ENCODE measurements at regions not wholly inside any gene's neighbourhood (a gene's known extent, or its start where the extent isn't known, plus 50 kb on each side); places are given as distances from the start of the nearest gene placed in this dataset.

- TF ChIP-seq, protein P1, sequence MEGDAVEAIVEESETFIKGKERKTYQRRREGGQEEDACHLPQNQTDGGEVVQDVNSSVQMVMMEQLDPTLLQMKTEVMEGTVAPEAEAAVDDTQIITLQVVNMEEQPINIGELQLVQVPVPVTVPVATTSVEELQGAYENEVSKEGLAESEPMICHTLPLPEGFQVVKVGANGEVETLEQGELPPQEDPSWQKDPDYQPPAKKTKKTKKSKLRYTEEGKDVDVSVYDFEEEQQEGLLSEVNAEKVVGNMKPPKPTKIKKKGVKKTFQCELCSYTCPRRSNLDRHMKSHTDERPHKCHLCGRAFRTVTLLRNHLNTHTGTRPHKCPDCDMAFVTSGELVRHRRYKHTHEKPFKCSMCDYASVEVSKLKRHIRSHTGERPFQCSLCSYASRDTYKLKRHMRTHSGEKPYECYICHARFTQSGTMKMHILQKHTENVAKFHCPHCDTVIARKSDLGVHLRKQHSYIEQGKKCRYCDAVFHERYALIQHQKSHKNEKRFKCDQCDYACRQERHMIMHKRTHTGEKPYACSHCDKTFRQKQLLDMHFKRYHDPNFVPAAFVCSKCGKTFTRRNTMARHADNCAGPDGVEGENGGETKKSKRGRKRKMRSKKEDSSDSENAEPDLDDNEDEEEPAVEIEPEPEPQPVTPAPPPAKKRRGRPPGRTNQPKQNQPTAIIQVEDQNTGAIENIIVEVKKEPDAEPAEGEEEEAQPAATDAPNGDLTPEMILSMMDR (IDR thresholded peaks at IDR 0.05): no peak
- TF ChIP-seq POLR2A (IDR thresholded peaks at IDR 0.05) (no peak), EP300 (IDR thresholded peaks at IDR 0.05) (no peak)
- Histone ChIP-seq H3K4me3 (no peak overlapping the region), H3K36me3 (no peaks in the 10 kb centered on the region), H3K27ac (no peak overlapping the region), H3K4me1 (no peaks in the 10 kb centered on the region), H3K9me3 (no peaks in the 10 kb centered on the region), H3K27me3 (no peaks in the 10 kb centered on the region)
- 38 to 56% methylated on average over 9 of the region's 9 CpGs for whole genome bisulfite sequencing, 2 donors
- no peak for DNase-seq (ENCODE audit: low spot score in 2 of 2)
Observed at GRCh38 chr19:31223740-31224534, 125.3 kb downstream of the TSHZ3 start.

- TF ChIP-seq, protein P1 (IDR thresholded peaks at IDR 0.05): no peak
- TF ChIP-seq POLR2A (IDR thresholded peaks at IDR 0.05): no peak
- no peak for TF ChIP-seq EP300 (IDR thresholded peaks at IDR 0.05)
- H3K4me3 ChIP-seq: no peak overlapping the region
- no peaks in the 10 kb centered on the region for H3K27me3 ChIP-seq
- H3K9me3 ChIP-seq: no peaks in the 10 kb centered on the region
- H3K36me3 ChIP-seq: no peaks in the 10 kb centered on the region
- no peak overlapping the region for H3K27ac ChIP-seq
- WGBS, 2 donors: 69 to 74% methylated on average over 2 of the region's 2 CpGs
- no peaks in the 10 kb centered on the region for H3K4me1 ChIP-seq
- no peak for DNase-seq (ENCODE audit: low spot score in 2 of 2)
Observed at GRCh38 chr19:31220540-31220939, 128.7 kb downstream of the TSHZ3 start.

GRCh38 chr19:31214997-31215396, 134.2 kb downstream of the TSHZ3 start:
- no peak overlapping the region for H3K4me3 ChIP-seq
- no peaks in the 10 kb centered on the region for H3K9me3 ChIP-seq
- H3K27ac ChIP-seq: no peak overlapping the region
- no peaks in the 10 kb centered on the region for H3K4me1 ChIP-seq
- no peaks in the 10 kb centered on the region for H3K27me3 ChIP-seq
- DNase-seq (ENCODE audit: low spot score in 2 of 2): no peak
- TF ChIP-seq, protein P1 (IDR thresholded peaks at IDR 0.05): no peak
- TF ChIP-seq POLR2A (IDR thresholded peaks at IDR 0.05): no peak
- no peak for TF ChIP-seq EP300 (IDR thresholded peaks at IDR 0.05)
- 92 to 97% methylated on average over 2 of the region's 2 CpGs for WGBS, 2 donors
- no peaks in the 10 kb centered on the region for H3K36me3 ChIP-seq

DNA sequence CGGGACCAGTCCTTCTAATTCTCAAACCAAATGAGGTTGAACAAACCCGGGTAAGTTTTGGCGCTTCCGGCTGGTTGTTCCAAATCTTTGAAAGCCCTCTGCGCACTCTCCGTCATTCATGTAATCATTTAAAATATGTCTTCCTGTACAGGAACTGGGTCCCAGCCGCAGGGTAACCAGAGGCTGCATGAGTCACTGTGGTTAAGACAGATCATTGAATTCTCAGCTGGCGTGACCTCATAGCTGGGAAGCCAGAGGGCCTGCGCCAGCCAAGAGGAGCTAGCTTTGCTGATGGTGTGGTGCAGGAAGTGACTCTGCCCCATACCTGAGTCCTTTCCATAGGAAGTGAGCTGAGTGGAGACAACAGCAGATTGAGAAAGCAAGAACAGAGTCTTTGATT, 135.2 kb downstream of the TSHZ3 start:
- Histone ChIP-seq H3K36me3 (no peaks in the 10 kb centered on the region), H3K27me3 (no peaks in the 10 kb centered on the region), H3K4me1 (no peaks in the 10 kb centered on the region), H3K4me3 (no peak overlapping the region), H3K27ac (no peak overlapping the region), H3K9me3 (no peaks in the 10 kb centered on the region)
- TF ChIP-seq EP300 (IDR thresholded peaks at IDR 0.05) (peak in 1 of 2 donors; percentile 53), POLR2A (IDR thresholded peaks at IDR 0.05) (no peak)
- peak in 1 of 2 donors; percentile 27 for DNase-seq (ENCODE audit: low spot score in 2 of 2)
- WGBS, 2 donors: 74 to 83% methylated on average over 9 of the region's 9 CpGs

GRCh38 chr19:31211088-31211487, 138.1 kb downstream of the TSHZ3 start:
- TF ChIP-seq EP300 (IDR thresholded peaks at IDR 0.05): no peak
- TF ChIP-seq, protein P1 (IDR thresholded peaks at IDR 0.05): no peak
- no peak for TF ChIP-seq POLR2A (IDR thresholded peaks at IDR 0.05)
- no peak overlapping the region for H3K4me3 ChIP-seq
- no peak overlapping the region for H3K27ac ChIP-seq

More at GRCh38 chr19:31211088-31211487, 138.1 kb downstream of the TSHZ3 start:
- H3K9me3 ChIP-seq: no peaks in the 10 kb centered on the region
- DNase-seq (ENCODE audit: low spot score in 2 of 2): no peak
- no peaks in the 10 kb centered on the region for H3K27me3 ChIP-seq
- H3K4me1 ChIP-seq: no peaks in the 10 kb centered on the region
- 85 to 93% methylated on average over 3 of the region's 3 CpGs for WGBS, 2 donors
- H3K36me3 ChIP-seq: no peaks in the 10 kb centered on the region

Measured in tibial nerve (tissue), 4 donors.